Glutamatergic neuron (in vitro differentiated cells): ENCODE measurements at regions not wholly inside any gene's neighbourhood (a gene's known extent, or its start where the extent isn't known, plus 50 kb on each side); places are given as distances from the start of the nearest gene placed in this dataset.

ENCODE experiments used
- DNase-seq: peaks from one replicate; pipeline ENCODE4 v3.0.0; 2022
- H3K27ac Mint-ChIP-seq: one replicate; pipeline ENCODE4 v1.8.0; 2020; ENCODE audit warnings: mild to moderate bottlenecking, mixed read lengths, inconsistent platforms; ENCODE audit not compliant: unreplicated experiment
- H3K27me3 Mint-ChIP-seq: one replicate; pipeline ENCODE4 v1.8.0; 2020; ENCODE audit warnings: mild to moderate bottlenecking, moderate library complexity, mixed read lengths, inconsistent platforms; ENCODE audit not compliant: unreplicated experiment
- H3K36me3 Mint-ChIP-seq: one replicate; pipeline ENCODE4 v1.8.0; 2020; ENCODE audit warnings: mild to moderate bottlenecking, mixed read lengths, inconsistent platforms; ENCODE audit not compliant: unreplicated experiment
- H3K4me1 Mint-ChIP-seq: one replicate; pipeline ENCODE4 v1.8.0; 2020; ENCODE audit warnings: mild to moderate bottlenecking, low read depth, mixed read lengths, inconsistent platforms; ENCODE audit not compliant: unreplicated experiment
- H3K4me3 Mint-ChIP-seq: one replicate; pipeline ENCODE4 v1.8.0; 2020; ENCODE audit warnings: mild to moderate bottlenecking, mixed read lengths, inconsistent platforms; ENCODE audit not compliant: unreplicated experiment
- H3K9me3 Mint-ChIP-seq: one replicate; pipeline ENCODE4 v1.8.0; 2020; ENCODE audit warnings: mild to moderate bottlenecking, moderate library complexity, mixed read lengths, inconsistent platforms; ENCODE audit not compliant: unreplicated experiment
- CTCF ChIP-seq: fragments of 200-600 bp; sonication (generic); IDR thresholded peaks from one replicate; pipeline ENCODE4 v1.5.0; 2021; ENCODE audit not compliant: partially characterized antibody, unreplicated experiment

GRCh38 chr11:97993562-97993961 is 1027.2 kb upstream of the CNTN5 start:
- no peak for TF ChIP-seq CTCF
- peaks cover 2% of the 10 kb centered on the region for H3K4me1 Mint-ChIP-seq
- no peak for DNase-seq
- no peak overlapping the region for H3K4me3 Mint-ChIP-seq
- no peak overlapping the region for H3K27ac Mint-ChIP-seq
- no peaks in the 10 kb centered on the region for H3K9me3 Mint-ChIP-seq
- no peaks in the 10 kb centered on the region for H3K36me3 Mint-ChIP-seq
- no peaks in the 10 kb centered on the region for H3K27me3 Mint-ChIP-seq

GRCh38 chr11:97995874-97996273 is 1024.9 kb upstream of the CNTN5 start:
- Mint-ChIP-seq H3K4me1 (peaks cover 2% of the 10 kb centered on the region), H3K27ac (no peak overlapping the region), H3K36me3 (no peaks in the 10 kb centered on the region), H3K27me3 (no peaks in the 10 kb centered on the region), H3K4me3 (no peak overlapping the region), H3K9me3 (no peaks in the 10 kb centered on the region)
- no peak for DNase-seq
- TF ChIP-seq CTCF: no peak

- Mint-ChIP-seq H3K4me3 (no peak overlapping the region), H3K9me3 (no peaks in the 10 kb centered on the region), H3K27me3 (no peaks in the 10 kb centered on the region), H3K4me1 (peaks cover 2% of the 10 kb centered on the region), H3K36me3 (no peaks in the 10 kb centered on the region), H3K27ac (no peak overlapping the region)
- DNase-seq: no peak
- TF ChIP-seq CTCF: no peak
Measured at GRCh38 chr11:97996762-97997161, 1024.0 kb upstream of the CNTN5 start.

- no peak overlapping the region for H3K4me3 Mint-ChIP-seq
- H3K9me3 Mint-ChIP-seq: no peaks in the 10 kb centered on the region
- DNase-seq: no peak
- H3K4me1 Mint-ChIP-seq: no peaks in the 10 kb centered on the region
- no peaks in the 10 kb centered on the region for H3K36me3 Mint-ChIP-seq
- no peak overlapping the region for H3K27ac Mint-ChIP-seq
- TF ChIP-seq CTCF: no peak
- H3K27me3 Mint-ChIP-seq: peaks cover 2% of the 10 kb centered on the region
Measured at GRCh38 chr11:98003606-98004371, 1017.0 kb upstream of the CNTN5 start.

- Mint-ChIP-seq H3K36me3 (no peaks in the 10 kb centered on the region), H3K4me1 (no peaks in the 10 kb centered on the region), H3K4me3 (no peak overlapping the region), H3K9me3 (peaks cover 3% of the 10 kb centered on the region), H3K27ac (no peak overlapping the region), H3K27me3 (peaks cover 2% of the 10 kb centered on the region)
- no peak for TF ChIP-seq CTCF
- DNase-seq: no peak
Measured at GRCh38 chr11:98007072-98007471, 1013.7 kb upstream of the CNTN5 start.
